ENCODE measurements at regions not wholly inside any gene's neighbourhood (a gene's known extent, or its start where the extent isn't known, plus 50 kb on each side); places are given as distances from the start of the nearest gene placed in this dataset.
A peak's percentile ranks its signal among the peaks of the same experiment; 100 is the strongest.

- DNase-seq (ENCODE audit: low spot score): peak; percentile 15
Observed at GRCh38 chr9:18071651-18072060, 402.3 kb upstream of the ADAMTSL1 start.

- no peak for DNase-seq (ENCODE audit: low spot score)
Observed at GRCh38 chr9:18073002-18073401, 401.0 kb upstream of the ADAMTSL1 start.

- no peak for DNase-seq (ENCODE audit: low spot score)
Observed at GRCh38 chr9:18074041-18074440, 399.9 kb upstream of the ADAMTSL1 start.

- DNase-seq (ENCODE audit: low spot score): peak; percentile 60
Observed at GRCh38 chr9:18075253-18075952, 398.6 kb upstream of the ADAMTSL1 start.

- DNase-seq (ENCODE audit: low spot score): no peak
Observed at GRCh38 chr9:18077941-18078678, 395.8 kb upstream of the ADAMTSL1 start.

GRCh38 chr9:18092138-18092537 is 381.8 kb upstream of the ADAMTSL1 start:
- DNase-seq (ENCODE audit: low spot score): no peak

GRCh38 chr9:18106006-18106560 is 367.9 kb upstream of the ADAMTSL1 start:
- DNase-seq (ENCODE audit: low spot score): no peak

- no peak for DNase-seq (ENCODE audit: low spot score)
Observed at GRCh38 chr9:18109675-18110074, 364.3 kb upstream of the ADAMTSL1 start.

- no peak for DNase-seq (ENCODE audit: low spot score)
Observed at GRCh38 chr9:18111146-18111545, 362.8 kb upstream of the ADAMTSL1 start.

GRCh38 chr9:18114559-18115475 is 359.1 kb upstream of the ADAMTSL1 start:
- DNase-seq (ENCODE audit: low spot score): no peak

- no peak for DNase-seq (ENCODE audit: low spot score)
Observed at GRCh38 chr9:18118268-18118667, 355.7 kb upstream of the ADAMTSL1 start.

- no peak for DNase-seq (ENCODE audit: low spot score)
Observed at GRCh38 chr9:18122171-18122570, 351.8 kb upstream of the ADAMTSL1 start.

- DNase-seq (ENCODE audit: low spot score): no peak
Observed at GRCh38 chr9:18124760-18125159, 349.2 kb upstream of the ADAMTSL1 start.

GRCh38 chr9:18126831-18127498 is 347.0 kb upstream of the ADAMTSL1 start:
- no peak for DNase-seq (ENCODE audit: low spot score)

- no peak for DNase-seq (ENCODE audit: low spot score)
Observed at GRCh38 chr9:18127499-18127875, 346.5 kb upstream of the ADAMTSL1 start.

- no peak for DNase-seq (ENCODE audit: low spot score)
Observed at GRCh38 chr9:18129809-18130334, 344.1 kb upstream of the ADAMTSL1 start.

GRCh38 chr9:18136354-18136994 is 337.5 kb upstream of the ADAMTSL1 start:
- DNase-seq (ENCODE audit: low spot score): no peak

- DNase-seq (ENCODE audit: low spot score): no peak
Observed at GRCh38 chr9:18137815-18138214, 336.1 kb upstream of the ADAMTSL1 start.

GRCh38 chr9:18138656-18139055 is 335.3 kb upstream of the ADAMTSL1 start:
- DNase-seq (ENCODE audit: low spot score): no peak

- DNase-seq (ENCODE audit: low spot score): no peak
Observed at GRCh38 chr9:18141681-18142080, 332.3 kb upstream of the ADAMTSL1 start.
